Endothelial cell of umbilical vein (primary cell): ENCODE measurements at regions not wholly inside any gene's neighbourhood (a gene's known extent, or its start where the extent isn't known, plus 50 kb on each side); places are given as distances from the start of the nearest gene placed in this dataset.

Source experiments
- CTCF ChIP-seq, 2 donors: IDR thresholded peaks; 1 replicate in 1 of 2; 2 replicates in 1 of 2; pipeline ENCODE4 v1.5.1; 2011; ENCODE audit warnings: low read length in 2 of 2, mild to moderate bottlenecking in 2 of 2, moderate library complexity in 2 of 2, control low read depth in 1 of 2, inconsistent platforms in 1 of 2, low read depth in 1 of 2; ENCODE audit not compliant: insufficient read depth in 1 of 2; ENCODE audit errors: extremely low read depth in 1 of 2
- EZH2 ChIP-seq: IDR thresholded peaks from 2 replicates; pipeline ENCODE4 v1.6.1; 2012; ENCODE audit warnings: borderline replicate concordance, low read depth, mild to moderate bottlenecking, moderate library complexity, low read length, inconsistent platforms; ENCODE audit not compliant: severe bottlenecking
- FOS ChIP-seq: IDR thresholded peaks from 2 replicates; pipeline ENCODE4 v1.6.1; 2011; ENCODE audit warnings: mild to moderate bottlenecking, low read length, moderate library complexity, borderline replicate concordance; ENCODE audit not compliant: insufficient read depth
- MAX ChIP-seq: IDR thresholded peaks from 2 replicates; pipeline ENCODE4 v1.6.1; 2011; ENCODE audit not compliant: insufficient read depth, insufficient read length
- POLR2AphosphoS5 ChIP-seq: IDR thresholded peaks from 2 replicates; pipeline ENCODE4 v1.6.1; 2012; ENCODE audit warnings: low read depth, mild to moderate bottlenecking, control low read depth, low read length, moderate library complexity; ENCODE audit not compliant: insufficient read depth

- TF ChIP-seq EZH2 (no peak), CTCF (IDR thresholded peaks at IDR 0.05; ENCODE audit: extremely low read depth in 1 of 2, insufficient read depth in 1 of 2, low read depth in 1 of 2, low read length in 2 of 2) (no peak), POLR2AphosphoS5 (no peak), FOS (no peak), MAX (no peak)
These were observed 95.0 kb upstream of the SERBP1 start for GRCh38 chr1:67525053-67525760.
